Amygdala (tissue), 56 donors: ENCODE measurements at regions not wholly inside any gene's neighbourhood (a gene's known extent, or its start where the extent isn't known, plus 50 kb on each side); places are given as distances from the start of the nearest gene placed in this dataset.
"Not testable (repeated sequence)": the region's sequence is repeated elsewhere in the genome, so short reads cannot be mapped to it uniquely, and the experiment has no call there.

Experiments
- DNase-seq, 56 donors: peaks; one replicate each; lab custom pipeline; 2025; lab: John Stamatoyannopoulos, UW

GRCh38 chr13:84649853-84650252 lies 767.6 kb upstream of the SLITRK1 start:
- DNase-seq: no peak

GRCh38 chr13:84648069-84648640 lies 765.9 kb upstream of the SLITRK1 start:
- no peak for DNase-seq

- no peak for DNase-seq
These were observed 764.7 kb upstream of the SLITRK1 start for GRCh38 chr13:84646957-84647356.

- DNase-seq: no peak
These were observed 763.1 kb upstream of the SLITRK1 start for GRCh38 chr13:84645196-84646012.

- no peak for DNase-seq
These were observed 759.2 kb upstream of the SLITRK1 start for GRCh38 chr13:84641491-84641890.

- no peak for DNase-seq
These were observed 758.4 kb upstream of the SLITRK1 start for GRCh38 chr13:84640691-84641090.

- no peak for DNase-seq
These were observed 748.2 kb upstream of the SLITRK1 start for GRCh38 chr13:84630476-84630875.

- DNase-seq: no peak
These were observed 734.6 kb upstream of the SLITRK1 start for GRCh38 chr13:84616864-84617263.

GRCh38 chr13:84609716-84610115 lies 727.4 kb upstream of the SLITRK1 start:
- DNase-seq: no peak

- no peak for DNase-seq
These were observed 725.2 kb upstream of the SLITRK1 start for GRCh38 chr13:84607261-84608013.

- no peak for DNase-seq
These were observed 724.3 kb upstream of the SLITRK1 start for GRCh38 chr13:84606616-84607015.

- DNase-seq: no peak
These were observed 723.7 kb upstream of the SLITRK1 start for GRCh38 chr13:84605927-84606326.

GRCh38 chr13:84591444-84591843 lies 709.2 kb upstream of the SLITRK1 start:
- DNase-seq: no peak

- no peak for DNase-seq
These were observed 708.4 kb upstream of the SLITRK1 start for GRCh38 chr13:84590663-84591062.

GRCh38 chr13:84588023-84588422 lies 705.7 kb upstream of the SLITRK1 start:
- no peak for DNase-seq

GRCh38 chr13:84579901-84580300 lies 697.6 kb upstream of the SLITRK1 start:
- DNase-seq: not testable (repeated sequence)

GRCh38 chr13:84574851-84575250 lies 692.6 kb upstream of the SLITRK1 start:
- DNase-seq: no peak

- DNase-seq: no peak
These were observed 689.0 kb upstream of the SLITRK1 start for GRCh38 chr13:84571264-84571663.

GRCh38 chr13:84570831-84571230 lies 688.6 kb upstream of the SLITRK1 start:
- no peak for DNase-seq

- DNase-seq: no peak
These were observed 687.1 kb upstream of the SLITRK1 start for GRCh38 chr13:84569366-84569765.

- no peak for DNase-seq
These were observed 685.6 kb upstream of the SLITRK1 start for GRCh38 chr13:84567848-84568247.

GRCh38 chr13:84566780-84567179 lies 684.5 kb upstream of the SLITRK1 start:
- DNase-seq: no peak
